ENCODE measurements at regions not wholly inside any gene's neighbourhood (a gene's known extent, or its start where the extent isn't known, plus 50 kb on each side); places are given as distances from the start of the nearest gene placed in this dataset.

DNA sequence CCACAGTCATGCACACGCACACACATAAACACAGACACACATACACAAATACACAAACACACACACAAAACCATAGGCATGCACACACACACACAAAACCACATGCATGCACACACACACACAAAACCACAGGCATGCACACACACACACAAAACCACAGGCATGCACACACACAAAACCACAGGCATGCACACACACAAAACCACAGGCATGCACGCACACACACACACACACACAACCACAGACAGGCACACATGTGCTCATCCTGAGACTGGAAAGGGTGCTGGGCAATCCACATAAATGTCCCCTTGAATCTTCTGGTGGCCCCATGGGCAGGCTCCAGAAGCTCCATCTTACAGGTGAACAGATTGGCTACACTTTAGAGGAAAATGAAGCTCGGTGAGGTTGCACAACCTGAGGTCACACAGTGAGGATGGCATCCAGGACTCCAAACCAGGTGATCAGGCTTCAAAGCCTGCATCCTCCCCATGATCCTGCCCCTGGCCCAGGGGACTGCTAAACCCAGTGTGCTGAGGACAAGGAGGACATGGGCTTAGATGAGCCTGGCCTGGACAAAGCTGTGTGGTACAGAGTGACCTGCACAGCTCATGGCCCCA lies 144.8 kb downstream of the GADD45G start:
- H3K36me3 ChIP-seq (ENCODE audit: insufficient read depth) = no peaks in the 10 kb centered on the region
- no peaks in the 10 kb centered on the region for H4K20me1 ChIP-seq (replicated peaks; ENCODE audit: insufficient read depth)
- H3K79me2 ChIP-seq (replicated peaks; ENCODE audit: insufficient read depth) = no peaks in the 10 kb centered on the region
- no peaks in the 10 kb centered on the region for H3K9me3 Mint-ChIP-seq
- no peak overlapping the region for H3K27ac ChIP-seq (ENCODE audit: low read depth)
- no peak overlapping the region for H2AFZ ChIP-seq
- H3K4me1 ChIP-seq (ENCODE audit: insufficient read depth) = 0 out of 2 replicates have a peak, but pooled peaks cover 8% of the 10 kb centered on the region
- ATAC-seq (no peak), DNase-seq (ENCODE audit: low spot score) (no peak)
- no peak overlapping the region for H3K27ac Mint-ChIP-seq
- H3K4me3 ChIP-seq = no peak overlapping the region
- H3K36me3 Mint-ChIP-seq (ENCODE audit: low read depth) = no peaks in the 10 kb centered on the region; the same call in 2 of the 3 replicates
- H3K4me2 ChIP-seq = no peak overlapping the region
- peaks cover 11% of the 10 kb centered on the region for H3K27me3 Mint-ChIP-seq (ENCODE audit: insufficient read depth, low read depth, poor library complexity)
- TF ChIP-seq JUNB (IDR thresholded peaks at IDR 0.05; ENCODE audit: unreplicated experiment) (no peak), STAT1 (IDR thresholded peaks at IDR 0.05; ENCODE audit: unreplicated experiment) (no peak), ZNF331 (CRISPR knock-in tag; IDR thresholded peaks at IDR 0.05; ENCODE audit: low read depth) (no peak), NANOG (IDR thresholded peaks at IDR 0.05; ENCODE audit: borderline replicate concordance) (no peak), ETS1 (IDR thresholded peaks at IDR 0.05) (no peak)
- TF ChIP-seq, protein P1, sequence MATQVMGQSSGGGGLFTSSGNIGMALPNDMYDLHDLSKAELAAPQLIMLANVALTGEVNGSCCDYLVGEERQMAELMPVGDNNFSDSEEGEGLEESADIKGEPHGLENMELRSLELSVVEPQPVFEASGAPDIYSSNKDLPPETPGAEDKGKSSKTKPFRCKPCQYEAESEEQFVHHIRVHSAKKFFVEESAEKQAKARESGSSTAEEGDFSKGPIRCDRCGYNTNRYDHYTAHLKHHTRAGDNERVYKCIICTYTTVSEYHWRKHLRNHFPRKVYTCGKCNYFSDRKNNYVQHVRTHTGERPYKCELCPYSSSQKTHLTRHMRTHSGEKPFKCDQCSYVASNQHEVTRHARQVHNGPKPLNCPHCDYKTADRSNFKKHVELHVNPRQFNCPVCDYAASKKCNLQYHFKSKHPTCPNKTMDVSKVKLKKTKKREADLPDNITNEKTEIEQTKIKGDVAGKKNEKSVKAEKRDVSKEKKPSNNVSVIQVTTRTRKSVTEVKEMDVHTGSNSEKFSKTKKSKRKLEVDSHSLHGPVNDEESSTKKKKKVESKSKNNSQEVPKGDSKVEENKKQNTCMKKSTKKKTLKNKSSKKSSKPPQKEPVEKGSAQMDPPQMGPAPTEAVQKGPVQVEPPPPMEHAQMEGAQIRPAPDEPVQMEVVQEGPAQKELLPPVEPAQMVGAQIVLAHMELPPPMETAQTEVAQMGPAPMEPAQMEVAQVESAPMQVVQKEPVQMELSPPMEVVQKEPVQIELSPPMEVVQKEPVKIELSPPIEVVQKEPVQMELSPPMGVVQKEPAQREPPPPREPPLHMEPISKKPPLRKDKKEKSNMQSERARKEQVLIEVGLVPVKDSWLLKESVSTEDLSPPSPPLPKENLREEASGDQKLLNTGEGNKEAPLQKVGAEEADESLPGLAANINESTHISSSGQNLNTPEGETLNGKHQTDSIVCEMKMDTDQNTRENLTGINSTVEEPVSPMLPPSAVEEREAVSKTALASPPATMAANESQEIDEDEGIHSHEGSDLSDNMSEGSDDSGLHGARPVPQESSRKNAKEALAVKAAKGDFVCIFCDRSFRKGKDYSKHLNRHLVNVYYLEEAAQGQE (IDR thresholded peaks at IDR 0.05; ENCODE audit: unreplicated experiment) = no peak
- no peaks in the 10 kb centered on the region for H3K27me3 ChIP-seq (ENCODE audit: insufficient read depth)
- 0 out of 2 replicates have a peak, but pooled peaks cover 3% of the 10 kb centered on the region for H3F3A ChIP-seq (replicated peaks; ENCODE audit: low read depth)
- peaks cover 25% of the 10 kb centered on the region for H3K4me1 Mint-ChIP-seq
- 0 out of 2 replicates have a peak, but pooled peaks cover 4% of the 10 kb centered on the region for H3K9me2 ChIP-seq (ENCODE audit: insufficient read depth)
- H3K4me3 Mint-ChIP-seq = no peak overlapping the region

DNA sequence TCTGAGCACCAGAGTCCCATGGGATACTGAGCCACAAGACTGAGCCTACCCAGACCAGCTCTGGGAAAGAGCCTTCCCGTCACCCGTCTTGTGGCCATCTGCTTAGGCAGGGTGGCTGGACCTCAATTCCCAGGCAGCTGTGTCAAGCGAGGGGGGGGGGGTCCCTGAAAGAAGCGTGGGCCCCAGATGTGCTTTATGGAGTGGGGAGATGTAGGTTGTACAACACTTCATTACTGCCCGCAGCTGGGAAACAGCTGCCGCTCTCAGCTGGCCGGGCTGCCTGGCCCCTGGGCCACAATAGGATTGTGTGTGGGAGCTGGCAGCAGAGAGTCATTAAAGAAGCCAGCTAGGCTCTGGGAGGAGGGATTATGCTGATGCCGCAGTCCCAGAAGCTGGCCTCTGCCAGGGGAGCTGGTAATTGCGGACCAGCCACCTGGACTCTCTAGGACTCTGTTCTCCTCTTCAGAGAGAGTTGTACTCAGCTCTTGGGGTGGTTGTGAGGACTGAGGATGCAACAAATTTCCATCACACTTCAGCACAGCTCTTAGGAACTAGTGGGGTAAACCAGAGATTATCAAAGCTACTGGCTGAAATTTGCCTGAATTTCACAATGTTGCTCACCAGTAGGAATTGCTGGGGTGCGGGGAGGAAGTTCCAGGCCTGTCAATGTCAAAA lies 145.4 kb downstream of the GADD45G start:
- Histone ChIP-seq H3K79me2 (replicated peaks; ENCODE audit: insufficient read depth) (no peaks in the 10 kb centered on the region), H3F3A (replicated peaks; ENCODE audit: low read depth) (0 out of 2 replicates have a peak, but pooled peaks cover 3% of the 10 kb centered on the region), H3K4me1 (ENCODE audit: insufficient read depth) (0 out of 2 replicates have a peak, but pooled peaks cover 8% of the 10 kb centered on the region), H3K36me3 (ENCODE audit: insufficient read depth) (no peaks in the 10 kb centered on the region), H3K4me3 (no peak overlapping the region), H3K4me2 (no peak overlapping the region), H2AFZ (no peak overlapping the region), H3K9me2 (ENCODE audit: insufficient read depth) (0 out of 2 replicates have a peak, but pooled peaks cover 4% of the 10 kb centered on the region), H3K27me3 (ENCODE audit: insufficient read depth) (no peaks in the 10 kb centered on the region), H4K20me1 (replicated peaks; ENCODE audit: insufficient read depth) (no peaks in the 10 kb centered on the region), H3K27ac (ENCODE audit: low read depth) (no peak overlapping the region)
- ATAC-seq (peak; percentile 79), DNase-seq (ENCODE audit: low spot score) (peak; percentile 7)
- Mint-ChIP-seq H3K36me3 (ENCODE audit: low read depth) (no peaks in the 10 kb centered on the region; the same call in 2 of the 3 replicates), H3K27ac (no peak overlapping the region), H3K9me3 (no peaks in the 10 kb centered on the region), H3K27me3 (ENCODE audit: insufficient read depth, low read depth, poor library complexity) (peaks cover 11% of the 10 kb centered on the region), H3K4me3 (no peak overlapping the region), H3K4me1 (peaks cover 25% of the 10 kb centered on the region)
- TF ChIP-seq JUNB (IDR thresholded peaks at IDR 0.05; ENCODE audit: unreplicated experiment) (no peak), ZNF462 (CRISPR knock-in tag; IDR thresholded peaks at IDR 0.05) (no peak), ZNF114 (CRISPR knock-in tag; IDR thresholded peaks at IDR 0.05) (no peak)

Data from GM23338 (cell line).